ENCODE measurements at regions not wholly inside any gene's neighbourhood (a gene's known extent, or its start where the extent isn't known, plus 50 kb on each side); places are given as distances from the start of the nearest gene placed in this dataset.

DNA sequence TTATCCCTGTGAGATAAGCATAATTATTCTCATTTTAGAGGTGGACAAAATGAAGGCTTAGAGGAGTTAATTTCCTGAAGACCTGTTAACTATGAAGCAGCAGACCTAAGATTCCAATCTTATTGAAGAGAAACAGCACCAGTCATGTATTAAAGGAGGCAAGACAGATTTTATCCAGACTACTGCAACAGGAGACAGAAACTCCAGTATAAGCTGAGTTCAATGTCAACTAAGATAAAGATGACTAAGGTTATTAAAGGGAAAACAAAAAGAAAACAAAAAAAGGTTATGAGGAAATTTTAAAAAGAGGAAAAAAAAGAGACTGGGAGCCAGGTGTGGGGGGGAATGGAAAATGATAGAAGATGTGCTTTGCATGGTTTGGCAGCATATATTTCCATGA is 707.7 kb upstream of the NR2F2 start:
- Histone ChIP-seq H3K27ac (ENCODE audit: poor library complexity, severe bottlenecking) (no peak overlapping the region), H3K27me3 (ENCODE audit: insufficient read depth, poor library complexity, severe bottlenecking) (no peaks in the 10 kb centered on the region), H3K9me3 (ENCODE audit: severe bottlenecking) (no peaks in the 10 kb centered on the region), H3K36me3 (ENCODE audit: low read depth) (no peaks in the 10 kb centered on the region), H3K4me3 (ENCODE audit: severe bottlenecking) (no peak overlapping the region), H3K4me1 (ENCODE audit: insufficient read depth, poor library complexity, severe bottlenecking) (no peaks in the 10 kb centered on the region)
- ATAC-seq (ENCODE audit: low read depth) (no peak), DNase-seq (ENCODE audit: low spot score) (no peak)
- TF ChIP-seq, protein P1, sequence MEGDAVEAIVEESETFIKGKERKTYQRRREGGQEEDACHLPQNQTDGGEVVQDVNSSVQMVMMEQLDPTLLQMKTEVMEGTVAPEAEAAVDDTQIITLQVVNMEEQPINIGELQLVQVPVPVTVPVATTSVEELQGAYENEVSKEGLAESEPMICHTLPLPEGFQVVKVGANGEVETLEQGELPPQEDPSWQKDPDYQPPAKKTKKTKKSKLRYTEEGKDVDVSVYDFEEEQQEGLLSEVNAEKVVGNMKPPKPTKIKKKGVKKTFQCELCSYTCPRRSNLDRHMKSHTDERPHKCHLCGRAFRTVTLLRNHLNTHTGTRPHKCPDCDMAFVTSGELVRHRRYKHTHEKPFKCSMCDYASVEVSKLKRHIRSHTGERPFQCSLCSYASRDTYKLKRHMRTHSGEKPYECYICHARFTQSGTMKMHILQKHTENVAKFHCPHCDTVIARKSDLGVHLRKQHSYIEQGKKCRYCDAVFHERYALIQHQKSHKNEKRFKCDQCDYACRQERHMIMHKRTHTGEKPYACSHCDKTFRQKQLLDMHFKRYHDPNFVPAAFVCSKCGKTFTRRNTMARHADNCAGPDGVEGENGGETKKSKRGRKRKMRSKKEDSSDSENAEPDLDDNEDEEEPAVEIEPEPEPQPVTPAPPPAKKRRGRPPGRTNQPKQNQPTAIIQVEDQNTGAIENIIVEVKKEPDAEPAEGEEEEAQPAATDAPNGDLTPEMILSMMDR (IDR thresholded peaks at IDR 0.05; ENCODE audit: poor library complexity, severe bottlenecking), result no peak

DNA sequence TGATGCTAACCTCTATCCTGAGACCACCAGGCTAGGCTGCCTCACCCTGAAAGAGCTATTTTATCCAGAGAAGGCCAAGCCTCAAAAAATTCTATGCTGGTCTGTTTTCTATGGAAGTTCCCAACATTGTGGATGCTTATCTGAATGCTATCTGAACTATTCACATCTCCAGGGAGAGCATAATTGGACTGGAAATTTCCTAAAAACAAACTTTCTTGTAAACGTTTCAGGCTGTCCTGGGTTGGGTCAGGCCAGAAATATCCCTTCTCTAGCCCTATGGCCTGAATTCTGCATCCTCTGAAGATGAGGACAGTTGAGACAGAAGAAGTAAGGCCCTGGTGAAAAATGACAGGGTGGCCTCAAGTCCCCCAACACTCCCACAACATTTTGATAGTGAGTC is 706.4 kb upstream of the NR2F2 start:
- TF ChIP-seq, protein P1 (IDR thresholded peaks at IDR 0.05; ENCODE audit: poor library complexity, severe bottlenecking), result no peak
- no peaks in the 10 kb centered on the region for H3K36me3 ChIP-seq (ENCODE audit: low read depth)
- H3K4me1 ChIP-seq (ENCODE audit: insufficient read depth, poor library complexity, severe bottlenecking), result no peaks in the 10 kb centered on the region
- no peak overlapping the region for H3K4me3 ChIP-seq (ENCODE audit: severe bottlenecking)
- no peaks in the 10 kb centered on the region for H3K27me3 ChIP-seq (ENCODE audit: insufficient read depth, poor library complexity, severe bottlenecking)
- no peak for DNase-seq (ENCODE audit: low spot score)
- no peaks in the 10 kb centered on the region for H3K9me3 ChIP-seq (ENCODE audit: severe bottlenecking)
- H3K27ac ChIP-seq (ENCODE audit: poor library complexity, severe bottlenecking), result no peak overlapping the region
- no peak for ATAC-seq (ENCODE audit: low read depth)

DNA sequence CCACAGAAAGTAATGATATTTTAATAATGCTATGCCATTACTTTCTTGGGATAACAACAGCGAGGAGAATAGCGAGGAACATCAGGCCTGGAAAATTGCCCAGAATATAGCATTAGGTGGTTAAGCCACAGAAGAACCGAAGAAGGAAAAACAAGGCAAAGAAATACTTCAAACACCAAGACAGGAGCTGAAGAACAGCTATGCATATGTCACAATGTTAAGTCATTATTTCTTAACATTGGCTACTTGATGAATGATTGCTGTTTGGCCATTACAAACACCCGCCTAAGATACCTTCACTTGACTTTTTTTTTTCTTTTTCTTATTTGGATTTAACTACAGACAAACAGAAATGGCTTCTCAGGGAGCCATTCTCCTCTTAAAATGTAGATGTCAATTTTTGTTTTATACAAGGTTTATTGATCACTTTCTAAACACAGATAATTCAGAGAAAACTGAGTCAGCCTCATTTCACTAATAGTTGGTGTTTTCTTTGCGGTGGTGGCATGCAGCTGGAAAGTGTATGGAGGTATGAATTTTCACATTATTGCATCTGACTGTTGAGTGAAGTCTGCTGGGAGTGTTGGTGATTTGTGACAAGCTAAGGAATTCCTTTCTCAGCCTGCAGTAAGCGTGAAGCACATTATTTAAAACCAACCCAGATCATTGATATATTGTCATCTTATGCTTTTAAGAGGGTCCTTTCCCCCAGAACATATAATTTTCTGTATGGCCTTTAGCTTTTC is 705.7 kb upstream of the NR2F2 start:
- no peaks in the 10 kb centered on the region for H3K27me3 ChIP-seq (ENCODE audit: insufficient read depth, poor library complexity, severe bottlenecking)
- no peak overlapping the region for H3K4me3 ChIP-seq (ENCODE audit: severe bottlenecking)
- TF ChIP-seq, protein P1 (IDR thresholded peaks at IDR 0.05; ENCODE audit: poor library complexity, severe bottlenecking), result no peak
- ATAC-seq (ENCODE audit: low read depth) (no peak), DNase-seq (ENCODE audit: low spot score) (no peak)
- H3K9me3 ChIP-seq (ENCODE audit: severe bottlenecking), result no peaks in the 10 kb centered on the region
- H3K4me1 ChIP-seq (ENCODE audit: insufficient read depth, poor library complexity, severe bottlenecking), result no peaks in the 10 kb centered on the region
- no peaks in the 10 kb centered on the region for H3K36me3 ChIP-seq (ENCODE audit: low read depth)
- no peak overlapping the region for H3K27ac ChIP-seq (ENCODE audit: poor library complexity, severe bottlenecking)

DNA sequence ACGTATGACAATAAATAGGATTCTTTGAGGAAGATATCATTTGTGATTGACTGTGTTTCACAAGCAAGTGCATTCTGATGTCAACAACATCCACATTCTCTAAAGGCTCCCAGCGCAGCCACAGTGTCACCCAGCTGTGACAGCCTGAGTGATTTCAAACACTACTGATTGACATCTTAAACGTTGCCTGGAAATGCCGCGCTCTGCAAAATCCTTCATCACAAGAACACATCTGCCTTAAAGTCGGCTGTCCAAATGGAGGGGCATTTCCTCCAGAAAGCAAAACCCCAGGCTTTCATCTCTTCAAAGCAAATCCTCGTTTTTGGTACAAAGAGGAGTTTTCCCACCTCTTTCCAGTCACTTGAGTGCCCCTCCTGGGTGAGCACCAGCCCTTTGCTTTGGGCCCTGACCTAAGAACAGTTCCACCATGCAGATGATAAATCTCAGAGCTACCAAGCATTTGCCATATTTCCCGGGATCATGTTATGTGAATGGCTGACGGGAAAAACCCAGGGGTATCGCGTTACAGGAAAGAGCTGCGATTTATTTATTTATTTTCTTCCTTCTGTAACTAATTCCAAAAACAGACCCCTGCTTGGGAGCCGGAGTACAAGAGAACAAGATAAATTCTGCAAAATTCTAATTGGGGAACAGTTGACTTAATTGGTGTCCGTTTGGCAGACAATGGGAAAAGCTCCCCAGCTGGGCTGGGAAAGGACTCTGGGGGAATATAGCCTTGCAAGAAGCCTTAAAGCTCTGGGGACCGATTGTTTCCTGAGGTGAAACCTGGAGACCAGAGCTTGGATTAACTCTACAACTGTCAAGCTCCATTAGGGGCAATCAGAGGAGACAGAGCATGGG is 703.8 kb upstream of the NR2F2 start:
- TF ChIP-seq, protein P1 (IDR thresholded peaks at IDR 0.05; ENCODE audit: poor library complexity, severe bottlenecking), result no peak
- no peak for ATAC-seq (ENCODE audit: low read depth)
- H3K9me3 ChIP-seq (ENCODE audit: severe bottlenecking), result no peaks in the 10 kb centered on the region
- H3K4me1 ChIP-seq (ENCODE audit: insufficient read depth, poor library complexity, severe bottlenecking), result no peaks in the 10 kb centered on the region
- no peak overlapping the region for H3K4me3 ChIP-seq (ENCODE audit: severe bottlenecking)
- no peaks in the 10 kb centered on the region for H3K36me3 ChIP-seq (ENCODE audit: low read depth)
- no peak for DNase-seq (ENCODE audit: low spot score)
- H3K27ac ChIP-seq (ENCODE audit: poor library complexity, severe bottlenecking), result no peak overlapping the region
- H3K27me3 ChIP-seq (ENCODE audit: insufficient read depth, poor library complexity, severe bottlenecking), result no peaks in the 10 kb centered on the region
